ENCODE measurements at regions not wholly inside any gene's neighbourhood (a gene's known extent, or its start where the extent isn't known, plus 50 kb on each side); places are given as distances from the start of the nearest gene placed in this dataset.
"Not testable (repeated sequence)": the region's sequence is repeated elsewhere in the genome, so short reads cannot be mapped to it uniquely, and the experiment has no call there.

DNA sequence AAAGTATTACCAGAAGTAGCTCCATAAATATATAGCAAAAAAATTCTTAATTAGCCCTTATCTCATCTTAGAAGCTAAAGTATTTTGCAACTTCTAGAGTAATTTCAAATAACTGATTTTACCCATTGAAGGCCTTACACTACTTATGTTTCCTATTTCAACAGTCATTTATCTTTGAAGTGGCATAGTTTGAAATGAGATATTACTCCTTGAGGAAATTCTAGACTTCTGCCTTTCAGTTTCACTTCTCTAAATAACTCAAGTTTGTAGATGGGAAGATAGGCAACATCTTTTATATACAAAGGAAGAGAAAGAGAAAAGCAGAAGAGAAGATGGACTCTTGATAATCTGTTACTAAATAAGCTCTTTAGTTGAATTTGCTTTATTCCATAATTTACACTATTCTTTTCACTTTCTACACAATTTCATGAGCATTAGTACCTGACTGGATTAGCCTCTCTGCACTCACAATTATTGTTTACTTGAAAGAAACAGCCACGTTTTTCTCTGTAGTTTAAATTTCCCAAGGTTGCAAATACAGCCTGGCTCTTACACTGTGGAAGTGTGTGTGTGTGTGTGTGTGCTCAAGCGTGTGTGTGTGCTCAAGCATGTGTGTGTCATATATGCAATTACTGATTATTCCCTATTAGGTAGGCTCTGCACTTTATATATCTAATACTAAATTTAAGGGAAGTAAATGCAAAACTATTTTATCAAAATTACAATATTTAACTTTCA is 60.6 kb upstream of the EMB start:
- DNase-seq: no peak

DNA sequence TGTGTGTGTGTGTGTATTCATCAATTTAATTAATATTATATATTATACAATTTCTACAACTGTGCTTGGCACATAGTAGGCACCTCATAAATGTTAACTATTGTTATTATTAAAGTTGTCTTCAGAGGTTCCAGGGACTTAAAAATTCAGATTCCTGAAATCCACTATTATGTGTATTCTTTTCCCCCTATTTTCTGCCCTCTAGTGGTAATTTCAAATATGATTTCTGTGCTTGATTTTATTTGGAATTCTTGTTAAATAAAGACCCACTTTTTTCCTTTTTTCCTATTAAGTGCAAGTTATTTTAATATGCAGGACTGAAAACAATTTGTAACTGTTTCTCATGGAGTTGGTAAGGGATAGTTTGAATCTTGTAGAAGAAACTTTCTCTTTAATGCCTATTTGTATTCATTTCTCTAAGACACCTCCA is 72.0 kb upstream of the EMB start:
- not testable (repeated sequence) for DNase-seq

DNA sequence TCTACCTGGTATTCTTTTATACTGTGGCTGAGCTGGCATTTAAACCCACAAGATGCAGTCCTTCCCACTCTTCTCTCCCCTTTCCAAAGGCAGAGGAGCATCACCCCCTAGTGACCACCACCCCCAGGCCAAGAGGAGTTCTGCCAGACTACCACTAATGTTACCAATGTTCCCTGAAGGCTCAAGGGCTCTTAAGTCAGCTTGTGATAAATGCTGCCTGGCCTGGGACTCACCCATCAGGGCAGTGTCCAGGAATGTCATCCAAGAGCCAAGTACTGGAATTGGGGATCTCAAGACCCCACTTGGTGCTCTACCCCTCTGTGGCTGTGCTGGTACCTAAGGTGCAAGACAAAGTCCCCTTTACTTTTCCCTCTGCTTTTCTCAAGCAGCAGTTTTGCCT is 80.0 kb upstream of the EMB start:
- DNase-seq: not testable (repeated sequence)

DNA sequence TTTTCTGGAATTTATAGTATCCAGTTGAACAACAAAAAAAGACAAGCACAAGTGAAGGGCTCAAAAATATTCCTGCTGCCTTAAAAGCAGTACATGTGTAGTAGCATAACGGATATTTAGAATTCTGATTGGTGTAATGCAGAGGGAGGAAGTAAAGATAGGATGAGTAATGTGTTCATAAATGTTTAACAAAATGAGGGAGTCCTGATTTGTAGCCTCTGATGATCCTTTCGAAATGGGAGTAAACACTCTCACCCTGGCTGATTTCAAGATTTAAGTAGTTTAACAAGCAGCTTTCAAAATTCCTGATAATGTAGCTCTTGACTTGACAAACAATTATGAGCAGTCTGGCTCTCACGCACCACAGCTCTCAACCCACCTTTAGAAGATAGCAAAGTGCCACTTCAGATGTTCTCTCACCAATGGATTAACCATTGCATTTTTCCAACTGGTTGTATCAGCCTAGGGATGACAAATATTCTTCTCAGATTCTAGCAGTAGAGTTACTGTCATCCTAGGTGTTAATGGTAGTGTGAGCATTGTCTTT is 86.5 kb upstream of the EMB start:
- peak; percentile 60 for DNase-seq

DNA sequence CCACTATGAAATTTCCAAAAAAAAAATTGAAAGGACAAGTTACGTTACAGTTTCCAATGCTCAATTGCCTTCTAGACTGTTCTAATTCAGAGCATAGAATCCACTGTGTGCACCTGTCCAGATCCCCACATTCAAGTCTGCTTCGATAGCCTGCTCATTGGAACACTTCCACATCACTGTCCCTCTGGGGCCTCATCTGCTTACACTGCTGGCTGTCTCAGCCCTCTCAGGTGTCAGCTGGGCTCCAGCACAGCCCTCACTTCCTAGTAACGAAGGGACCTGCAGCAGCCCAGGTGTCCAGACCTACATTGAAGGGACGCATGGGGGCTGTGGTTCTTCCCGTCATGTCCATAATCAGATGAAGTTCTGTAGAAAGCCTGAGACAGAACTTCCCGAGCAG is 94.3 kb upstream of the EMB start:
- no peak for DNase-seq

DNA sequence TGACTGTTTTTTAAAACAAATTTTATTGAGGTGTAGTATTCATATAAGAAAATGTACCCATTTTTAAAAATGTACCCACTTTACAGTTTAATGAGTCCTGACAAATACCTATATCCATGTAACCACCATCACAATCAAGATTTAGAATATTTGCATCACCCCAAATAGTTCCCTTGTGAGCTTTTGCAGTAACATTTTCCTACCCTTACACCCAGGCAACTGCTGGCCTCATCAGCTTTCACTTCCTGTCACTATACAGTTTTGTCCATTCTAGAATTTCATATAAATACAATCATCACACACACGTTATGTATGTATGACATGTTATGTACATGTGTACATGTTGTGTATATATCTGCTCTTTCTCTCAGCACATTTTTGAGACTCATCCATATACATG is 96.4 kb upstream of the EMB start:
- not testable (repeated sequence) for DNase-seq

DNA sequence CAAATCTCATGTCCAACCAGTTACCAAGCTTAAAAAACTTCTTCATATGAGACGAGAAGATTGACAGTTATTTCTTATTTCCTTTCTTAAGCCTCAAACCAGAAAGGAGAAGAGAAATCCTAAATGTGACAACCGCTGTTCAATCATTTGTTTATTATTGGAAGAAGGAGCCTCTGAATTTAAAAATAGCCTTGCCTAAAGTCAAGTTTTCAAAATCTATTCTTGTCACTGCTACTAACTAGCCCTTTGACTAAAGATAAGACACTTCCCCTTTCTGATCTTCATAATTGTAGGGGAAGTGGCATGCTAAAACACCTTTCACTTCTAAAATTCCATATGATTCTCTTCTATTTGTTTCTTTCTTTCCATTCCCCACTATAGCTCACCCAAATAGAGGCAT is 106.2 kb upstream of the EMB start:
- DNase-seq: no peak

DNA sequence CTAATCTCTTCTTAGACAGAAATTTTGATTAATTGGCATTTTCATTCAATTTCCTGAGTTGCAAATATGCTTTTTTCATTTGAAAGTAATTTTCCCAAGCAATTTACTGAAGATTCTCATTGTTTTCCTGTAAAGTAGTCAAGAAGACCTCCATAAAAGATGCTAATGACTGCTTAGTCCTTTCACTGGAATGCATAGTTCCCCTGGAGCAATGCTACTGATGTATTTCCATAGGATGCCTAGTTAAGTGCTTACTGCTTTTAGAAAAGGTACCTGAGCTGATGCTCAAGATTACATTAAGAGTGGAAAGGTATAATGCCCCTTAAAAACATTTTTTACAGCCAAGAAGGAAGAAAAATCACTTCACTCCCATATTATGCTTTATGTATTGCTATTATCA is 109.2 kb upstream of the EMB start:
- DNase-seq: no peak

DNA sequence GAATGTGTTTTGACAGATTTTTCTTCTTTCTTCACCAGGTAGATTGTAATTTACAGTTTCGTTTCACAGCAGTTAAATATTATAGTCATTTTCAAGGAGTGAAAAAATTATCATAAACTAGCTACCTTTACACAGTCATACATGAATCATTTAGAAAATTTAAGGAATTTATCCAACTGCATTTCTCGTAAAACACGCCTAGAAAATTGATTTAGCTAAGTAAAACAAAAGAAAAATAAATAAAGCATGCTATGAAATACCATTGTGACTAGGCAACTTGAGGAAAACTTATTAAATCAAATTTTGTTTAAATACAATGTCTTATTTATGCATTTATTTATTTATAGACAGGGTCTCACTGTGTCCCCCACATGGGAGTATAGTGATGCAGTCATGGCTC is 109.9 kb upstream of the EMB start:
- no peak for DNase-seq

DNA sequence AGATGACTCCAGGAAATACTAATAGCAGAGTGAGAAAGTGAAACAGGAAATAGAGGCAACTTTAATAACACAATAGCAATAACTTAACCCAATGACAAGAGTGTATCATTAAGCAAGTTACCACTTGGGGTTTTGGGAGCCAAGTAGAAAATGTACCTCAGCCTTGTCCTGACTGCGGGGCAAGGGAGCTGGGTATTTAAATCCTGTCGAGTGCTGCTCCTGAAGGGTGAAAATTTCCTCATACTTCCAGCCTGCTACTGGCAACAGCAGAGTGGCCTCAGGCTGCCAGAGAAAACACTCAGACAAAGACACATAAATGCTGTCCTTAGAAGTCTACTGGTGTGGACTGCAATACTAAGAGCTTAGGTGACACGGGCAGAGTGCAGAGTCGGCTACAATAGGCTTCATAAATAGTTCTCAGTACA is 112.5 kb upstream of the EMB start:
- DNase-seq: no peak

DNA sequence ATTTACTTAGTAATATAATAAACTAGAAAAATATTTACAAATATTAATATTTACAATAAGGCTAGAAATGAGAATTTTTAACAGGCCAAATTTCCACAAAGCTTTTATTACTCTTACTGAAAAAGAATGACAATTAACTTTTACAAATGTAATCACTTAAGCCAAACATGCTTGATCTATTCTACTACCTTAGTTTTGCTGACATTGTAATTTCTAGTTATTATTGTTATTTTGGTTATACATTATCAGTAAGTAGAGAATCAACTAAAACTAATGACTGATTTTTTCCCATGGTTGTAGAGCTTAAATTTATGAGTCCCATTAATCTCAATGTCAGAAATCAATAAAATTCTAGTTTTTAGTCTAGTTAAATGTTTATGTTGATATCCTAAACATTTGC is 107.8 kb upstream of the PARP8 start:
- DNase-seq: not testable (repeated sequence)

DNA sequence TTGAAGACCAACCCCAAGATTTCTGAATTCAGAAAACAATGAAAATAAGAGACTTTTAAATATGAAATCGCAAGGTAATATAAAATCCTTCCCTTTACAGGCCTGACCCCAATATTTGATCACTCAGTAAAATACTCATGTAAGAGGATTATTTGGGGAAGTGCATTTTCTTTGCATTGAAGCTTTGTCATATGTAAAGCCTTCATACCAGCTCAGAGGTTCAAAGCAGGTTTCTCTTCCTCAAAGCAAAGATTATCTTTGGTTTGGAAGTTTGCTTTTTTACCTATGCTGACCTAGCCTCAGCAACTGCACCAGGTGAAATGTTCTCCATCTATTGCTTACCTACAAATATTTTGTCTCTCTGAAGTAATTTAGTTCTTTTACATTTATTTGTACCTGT is 106.5 kb upstream of the PARP8 start:
- DNase-seq: no peak

DNA sequence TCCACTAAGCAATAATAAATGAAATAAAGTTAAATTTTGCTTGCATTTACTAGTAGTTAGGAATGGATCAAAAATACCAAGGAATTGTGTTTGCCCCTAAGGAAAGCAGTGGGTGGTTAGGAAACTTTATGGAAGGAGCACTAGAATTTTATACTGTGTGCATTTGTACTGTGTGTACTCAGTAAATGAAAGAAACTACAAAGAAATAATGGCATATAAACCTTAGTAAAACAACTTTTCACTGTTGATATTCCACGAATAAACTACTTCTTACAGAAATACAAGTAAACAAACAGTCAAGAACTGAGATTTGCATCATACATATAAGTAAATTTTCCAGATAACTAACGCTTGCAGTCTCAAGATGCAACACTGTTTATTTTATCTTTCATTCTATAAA is 103.7 kb upstream of the PARP8 start:
- no peak for DNase-seq

DNA sequence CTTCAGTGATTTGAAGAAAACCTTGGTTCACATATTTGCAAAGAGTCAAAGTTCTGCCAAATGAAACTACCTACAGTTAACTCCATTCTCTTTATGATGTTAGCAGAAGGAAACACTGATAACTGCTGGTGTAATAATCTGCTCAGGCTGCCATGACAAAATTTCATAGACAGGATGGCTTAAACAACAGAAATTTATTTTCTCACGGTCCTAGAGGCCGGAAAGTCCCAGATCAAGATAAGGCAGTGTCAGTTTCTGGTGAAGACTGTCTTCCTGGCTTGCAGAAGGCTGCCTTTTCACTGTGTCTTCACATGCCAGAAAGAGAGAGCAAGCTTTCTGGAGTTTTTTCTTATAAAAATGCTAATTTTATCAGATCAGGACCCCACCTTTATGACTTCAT is 102.4 kb upstream of the PARP8 start:
- no peak for DNase-seq

DNA sequence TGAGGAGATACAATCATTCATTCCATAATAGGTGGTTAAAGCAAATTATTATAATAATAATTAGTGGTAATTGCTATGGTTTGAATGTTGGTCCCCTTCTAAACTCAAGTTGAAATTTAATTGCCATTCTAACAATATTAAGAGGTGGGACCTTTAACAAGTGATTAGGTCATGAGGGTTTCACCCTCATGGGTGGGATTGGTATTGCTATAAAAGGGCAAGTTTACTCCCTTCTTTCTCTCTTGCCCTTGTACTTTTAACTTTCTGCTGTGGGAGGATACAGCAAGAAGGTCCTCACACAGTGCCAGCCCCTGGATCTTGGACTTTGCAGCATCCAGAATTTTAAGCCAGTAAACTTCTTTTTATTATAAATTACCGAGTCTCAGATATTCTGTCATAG is 101.9 kb upstream of the PARP8 start:
- no peak for DNase-seq

DNA sequence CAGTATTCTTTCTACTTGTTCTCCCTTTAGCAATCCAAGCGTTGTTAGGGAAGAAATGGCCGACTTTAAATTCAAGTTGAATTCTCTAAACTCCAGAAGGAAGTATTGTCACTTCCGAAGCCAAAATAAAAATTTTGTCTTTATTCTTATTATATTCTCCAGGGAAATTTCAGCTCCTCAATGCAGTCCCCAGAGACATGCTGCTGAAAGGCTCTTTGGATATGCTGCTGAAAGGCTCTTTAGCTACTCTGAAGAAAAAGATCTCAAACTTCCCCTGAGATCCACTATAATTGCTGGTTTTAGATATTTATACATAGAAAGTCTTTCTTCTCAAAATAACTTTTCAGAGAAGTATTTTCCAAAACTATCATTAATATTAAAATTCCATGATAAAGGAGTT is 92.3 kb upstream of the PARP8 start:
- no peak for DNase-seq

DNA sequence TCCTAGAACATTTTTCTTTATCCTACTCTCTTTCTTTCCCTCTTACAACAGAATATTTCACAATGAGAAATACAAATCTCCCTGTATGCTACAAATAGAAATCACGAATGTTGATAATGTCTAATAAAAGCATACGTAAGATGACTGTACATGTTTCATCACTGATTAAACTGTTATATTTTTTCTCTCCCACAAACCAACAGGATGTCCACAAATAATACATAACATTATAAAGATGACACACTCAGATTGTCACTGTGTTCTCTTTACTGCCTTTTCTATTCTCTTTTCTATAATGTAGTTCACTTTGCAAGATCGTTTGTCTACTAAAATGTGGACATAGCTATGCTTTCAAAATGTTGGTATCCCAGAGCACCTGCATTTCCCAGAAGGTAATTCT is 90.7 kb upstream of the PARP8 start:
- DNase-seq: no peak

DNA sequence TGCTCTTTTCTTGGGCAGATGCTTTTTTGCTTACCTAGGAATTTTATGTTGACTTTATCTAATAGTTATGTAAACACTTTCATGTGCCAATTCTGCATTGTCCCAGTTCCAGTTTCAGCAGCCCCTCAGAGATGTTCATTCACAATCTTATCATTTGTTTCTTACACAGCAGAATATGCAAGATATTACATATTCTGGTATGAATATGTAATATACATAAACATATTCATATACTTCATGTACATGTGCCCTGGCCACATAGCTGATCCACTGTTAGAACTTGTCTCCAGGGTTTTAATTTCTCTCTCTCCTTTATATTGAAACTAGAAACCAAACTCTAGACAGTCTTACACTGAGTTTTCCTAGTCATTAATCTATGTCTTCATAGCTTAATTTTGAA is 90.2 kb upstream of the PARP8 start:
- DNase-seq: no peak

DNA sequence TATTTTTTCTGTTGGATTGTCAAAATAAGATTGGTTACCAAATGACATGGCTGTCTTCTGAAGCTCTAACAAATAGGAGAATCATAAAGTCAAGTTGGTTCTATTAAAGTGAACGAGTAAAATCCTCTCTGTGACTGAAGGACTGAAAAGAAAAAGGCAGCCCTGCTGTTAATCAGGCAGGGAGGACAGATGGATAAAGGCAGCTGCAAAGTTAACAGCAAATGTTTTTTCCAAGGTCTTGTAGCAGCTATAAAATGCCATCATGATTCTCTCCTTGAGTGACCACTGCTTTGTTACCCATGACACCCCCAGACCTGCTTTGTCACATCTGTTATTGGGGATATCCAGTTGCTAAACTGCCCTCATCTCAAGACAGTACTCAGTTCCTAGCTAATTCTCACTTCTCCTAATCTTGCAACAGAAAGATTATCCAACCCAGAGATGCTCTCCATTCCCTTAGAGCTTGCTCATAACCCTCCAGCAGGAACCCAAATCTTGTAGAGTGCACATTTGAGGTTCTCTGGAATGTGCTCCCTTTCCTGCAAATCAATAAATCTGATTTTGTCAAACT is 89.7 kb upstream of the PARP8 start:
- no peak for DNase-seq

DNA sequence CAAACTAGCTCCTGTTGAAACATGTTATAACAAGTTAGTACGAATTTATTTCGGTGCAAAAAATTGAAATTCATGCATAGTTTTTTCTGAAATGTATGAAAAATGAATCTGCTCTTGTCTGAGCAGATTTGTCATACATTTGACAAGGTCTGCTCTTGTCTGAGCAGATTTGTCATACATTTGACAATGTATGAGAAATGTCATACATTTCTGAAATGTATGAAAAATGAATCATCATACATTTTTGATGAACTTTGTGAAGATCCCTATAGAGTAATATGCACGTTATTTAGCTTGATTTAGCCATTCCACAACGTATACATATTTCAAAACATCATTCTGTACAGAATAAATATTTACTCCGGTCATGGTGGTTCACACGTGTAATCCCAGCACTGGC is 85.9 kb upstream of the PARP8 start:
- DNase-seq: no peak

DNA sequence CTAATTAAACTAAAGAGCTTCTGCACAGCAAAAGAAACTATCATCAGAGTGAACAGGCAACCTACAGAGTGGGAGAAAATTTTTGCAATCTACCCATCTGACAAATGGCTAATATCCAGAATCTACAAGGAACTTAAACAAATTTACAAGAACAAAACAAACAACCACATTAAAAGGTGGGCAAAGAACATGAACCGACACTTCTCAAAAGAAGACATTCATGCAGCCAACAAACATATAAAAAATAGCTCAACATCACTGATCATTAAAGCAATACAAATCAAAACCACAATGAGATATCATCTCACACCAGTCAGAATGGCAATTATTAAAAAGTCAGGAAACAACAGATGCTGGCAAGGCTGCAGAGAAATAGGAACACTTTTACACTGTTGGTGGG is 84.6 kb upstream of the PARP8 start:
- DNase-seq: not testable (repeated sequence)

DNA sequence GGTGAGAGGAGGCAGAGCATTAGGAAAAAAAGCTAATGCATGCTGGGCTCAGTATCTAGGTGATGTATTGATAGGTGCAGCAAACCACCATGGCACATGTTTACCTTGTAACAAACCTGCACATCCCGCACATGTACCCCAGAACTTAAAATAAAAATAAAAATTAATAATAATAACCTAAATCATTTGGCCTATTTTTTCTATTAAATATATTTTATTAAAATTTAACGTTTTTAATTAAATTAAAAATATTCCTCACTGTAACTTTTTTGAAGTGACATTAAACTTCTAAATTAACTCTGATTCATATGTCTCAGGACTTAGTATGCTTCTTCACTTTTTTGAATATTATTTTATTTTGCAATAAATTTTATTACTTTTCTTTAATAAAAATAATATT is 83.7 kb upstream of the PARP8 start:
- no peak for DNase-seq

DNA sequence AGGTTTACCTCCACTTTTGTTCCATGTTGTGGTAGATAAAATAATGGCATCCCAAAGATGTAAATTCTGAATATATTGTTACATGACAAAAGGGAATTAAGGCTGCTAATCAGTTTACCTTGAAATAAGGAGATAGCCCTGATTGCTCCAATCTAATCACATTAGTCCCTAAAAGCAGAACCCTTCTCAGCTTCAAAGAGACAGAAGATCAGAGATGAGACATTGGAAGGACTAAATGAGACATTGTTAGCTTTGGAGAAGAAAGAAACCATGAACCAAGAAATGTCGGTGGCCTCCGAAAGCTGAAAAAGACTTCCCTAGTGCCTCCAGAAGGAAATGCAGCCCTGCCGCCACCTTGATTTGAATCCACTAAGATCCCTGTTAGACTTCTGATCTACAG is 82.8 kb upstream of the PARP8 start:
- DNase-seq: no peak

DNA sequence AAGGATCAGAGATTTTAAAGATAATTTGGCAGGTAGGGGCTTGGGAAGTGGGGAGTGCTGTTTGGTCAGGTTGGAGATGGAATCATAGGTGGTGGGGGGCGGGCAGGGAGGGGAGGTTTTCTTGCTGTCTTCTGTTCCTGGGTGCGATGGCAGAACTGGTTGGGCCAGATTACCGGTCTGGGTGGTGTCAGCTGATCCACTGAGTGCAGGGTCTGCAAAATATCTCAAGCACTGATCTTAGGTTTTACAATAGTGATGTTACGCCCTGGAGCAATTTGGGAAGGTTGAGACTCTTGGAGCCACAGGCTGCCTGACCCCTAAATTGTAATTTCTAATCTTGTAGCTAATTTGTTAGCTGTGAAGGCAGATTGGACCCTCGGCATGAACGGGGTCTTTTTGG is 78.0 kb upstream of the PARP8 start:
- not testable (repeated sequence) for DNase-seq
